ENCODE measurements at regions not wholly inside any gene's neighbourhood (a gene's known extent, or its start where the extent isn't known, plus 50 kb on each side); places are given as distances from the start of the nearest gene placed in this dataset.
"Not testable (repeated sequence)": the region's sequence is repeated elsewhere in the genome, so short reads cannot be mapped to it uniquely, and the experiment has no call there.

GRCh38 chr5:29134418-29134817, 2059.1 kb upstream of the CDH6 start:
- no peaks in the 10 kb centered on the region for H3K4me1 ChIP-seq (ENCODE audit: insufficient read depth, low read length)
- DNase-seq = no peak
- H3K27ac ChIP-seq (ENCODE audit: low read length) = no peak overlapping the region
- H2AFZ ChIP-seq (ENCODE audit: low read depth, low read length) = no peak overlapping the region
- H3K4me3 ChIP-seq (ENCODE audit: low read depth in 1 of 2, low read length in 2 of 2) = no peak overlapping the region
- no peaks in the 10 kb centered on the region for H3K36me3 ChIP-seq (ENCODE audit: insufficient read depth, low read length)
- ATAC-seq (ENCODE audit: insufficient read depth, low read depth) = no peak
- H3K4me2 ChIP-seq (ENCODE audit: insufficient read depth, low read length) = no peak overlapping the region
- TF ChIP-seq EZH2 (IDR thresholded peaks at IDR 0.05; ENCODE audit: borderline replicate concordance, low read depth, low read length, severe bottlenecking) = no peak
- TF ChIP-seq, protein P1, sequence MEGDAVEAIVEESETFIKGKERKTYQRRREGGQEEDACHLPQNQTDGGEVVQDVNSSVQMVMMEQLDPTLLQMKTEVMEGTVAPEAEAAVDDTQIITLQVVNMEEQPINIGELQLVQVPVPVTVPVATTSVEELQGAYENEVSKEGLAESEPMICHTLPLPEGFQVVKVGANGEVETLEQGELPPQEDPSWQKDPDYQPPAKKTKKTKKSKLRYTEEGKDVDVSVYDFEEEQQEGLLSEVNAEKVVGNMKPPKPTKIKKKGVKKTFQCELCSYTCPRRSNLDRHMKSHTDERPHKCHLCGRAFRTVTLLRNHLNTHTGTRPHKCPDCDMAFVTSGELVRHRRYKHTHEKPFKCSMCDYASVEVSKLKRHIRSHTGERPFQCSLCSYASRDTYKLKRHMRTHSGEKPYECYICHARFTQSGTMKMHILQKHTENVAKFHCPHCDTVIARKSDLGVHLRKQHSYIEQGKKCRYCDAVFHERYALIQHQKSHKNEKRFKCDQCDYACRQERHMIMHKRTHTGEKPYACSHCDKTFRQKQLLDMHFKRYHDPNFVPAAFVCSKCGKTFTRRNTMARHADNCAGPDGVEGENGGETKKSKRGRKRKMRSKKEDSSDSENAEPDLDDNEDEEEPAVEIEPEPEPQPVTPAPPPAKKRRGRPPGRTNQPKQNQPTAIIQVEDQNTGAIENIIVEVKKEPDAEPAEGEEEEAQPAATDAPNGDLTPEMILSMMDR (IDR thresholded peaks at IDR 0.05; ENCODE audit: borderline replicate concordance, extremely low read depth, low read length, poor library complexity, severe bottlenecking) = no peak
- H3K9ac ChIP-seq (ENCODE audit: low read depth, low read length) = no peak overlapping the region
- no peaks in the 10 kb centered on the region for H3K9me3 ChIP-seq (ENCODE audit: insufficient read depth, low read length, severe bottlenecking)
- H3K79me2 ChIP-seq (ENCODE audit: insufficient read depth, low read length) = no peaks in the 10 kb centered on the region
- H4K20me1 ChIP-seq (ENCODE audit: insufficient read depth, low read length) = no peaks in the 10 kb centered on the region
- no peaks in the 10 kb centered on the region for H3K27me3 ChIP-seq (ENCODE audit: insufficient read depth, low read length, poor library complexity)

DNA sequence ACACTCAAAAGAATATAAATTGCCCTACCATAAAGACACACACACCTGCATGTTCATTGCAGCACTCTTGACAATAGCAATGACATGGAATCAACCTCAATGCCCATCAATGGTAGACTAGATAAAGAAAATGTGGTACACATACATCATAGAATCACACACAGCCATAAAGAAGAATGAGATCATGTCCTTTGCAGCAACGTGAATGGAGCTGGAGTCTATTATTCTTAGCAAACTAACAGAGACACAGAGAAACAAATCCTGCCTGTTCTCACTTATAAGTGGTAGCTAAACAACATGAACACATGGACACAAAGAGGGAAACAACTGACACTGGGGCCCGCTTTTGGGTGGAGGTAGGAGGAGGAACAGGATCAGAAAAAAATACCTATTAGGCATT, 2062.2 kb upstream of the CDH6 start:
- H3K9me3 ChIP-seq (ENCODE audit: insufficient read depth, low read length, severe bottlenecking) = no peaks in the 10 kb centered on the region
- H3K27ac ChIP-seq (ENCODE audit: low read length) = no peak overlapping the region
- ATAC-seq (ENCODE audit: insufficient read depth, low read depth) (no peak), DNase-seq (no peak)
- H2AFZ ChIP-seq (ENCODE audit: low read depth, low read length) = no peak overlapping the region
- H3K36me3 ChIP-seq (ENCODE audit: insufficient read depth, low read length) = no peaks in the 10 kb centered on the region
- no peaks in the 10 kb centered on the region for H3K79me2 ChIP-seq (ENCODE audit: insufficient read depth, low read length)
- no peak overlapping the region for H3K9ac ChIP-seq (ENCODE audit: low read depth, low read length)
- H3K27me3 ChIP-seq (ENCODE audit: insufficient read depth, low read length, poor library complexity) = no peaks in the 10 kb centered on the region
- no peak overlapping the region for H3K4me3 ChIP-seq (ENCODE audit: low read depth in 1 of 2, low read length in 2 of 2)
- H4K20me1 ChIP-seq (ENCODE audit: insufficient read depth, low read length) = no peaks in the 10 kb centered on the region
- H3K4me2 ChIP-seq (ENCODE audit: insufficient read depth, low read length) = no peak overlapping the region
- no peaks in the 10 kb centered on the region for H3K4me1 ChIP-seq (ENCODE audit: insufficient read depth, low read length)
- TF ChIP-seq, protein P1 (IDR thresholded peaks at IDR 0.05; ENCODE audit: borderline replicate concordance, extremely low read depth, low read length, poor library complexity, severe bottlenecking) = no peak
- TF ChIP-seq EZH2 (IDR thresholded peaks at IDR 0.05; ENCODE audit: borderline replicate concordance, low read depth, low read length, severe bottlenecking) = no peak

DNA sequence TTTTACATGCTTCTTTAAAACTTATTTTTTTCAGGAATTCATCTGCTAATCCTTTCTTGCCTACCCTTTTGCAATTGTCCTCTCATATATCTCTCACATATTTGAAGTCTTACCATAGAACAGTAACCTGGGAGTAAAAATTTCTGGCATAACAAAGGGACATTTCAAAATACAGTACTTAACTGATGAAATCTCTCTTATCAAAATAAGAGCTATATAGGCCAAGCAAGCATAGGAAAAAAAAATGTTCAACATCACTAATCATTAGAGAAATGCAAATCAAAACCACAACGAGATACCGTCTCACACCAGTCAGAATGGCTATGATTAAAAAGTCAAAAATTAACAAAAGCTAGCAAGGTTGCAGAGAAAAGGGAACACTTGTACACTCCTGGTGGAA, 2062.7 kb upstream of the CDH6 start:
- TF ChIP-seq, protein P1 (IDR thresholded peaks at IDR 0.05; ENCODE audit: borderline replicate concordance, extremely low read depth, low read length, poor library complexity, severe bottlenecking) = no peak
- TF ChIP-seq EZH2 (IDR thresholded peaks at IDR 0.05; ENCODE audit: borderline replicate concordance, low read depth, low read length, severe bottlenecking) = no peak
- H3K9ac ChIP-seq (ENCODE audit: low read depth, low read length) = no peak overlapping the region
- H3K4me3 ChIP-seq (ENCODE audit: low read depth in 1 of 2, low read length in 2 of 2) = no peak overlapping the region
- no peaks in the 10 kb centered on the region for H3K9me3 ChIP-seq (ENCODE audit: insufficient read depth, low read length, severe bottlenecking)
- no peak for ATAC-seq (ENCODE audit: insufficient read depth, low read depth)
- no peak overlapping the region for H3K4me2 ChIP-seq (ENCODE audit: insufficient read depth, low read length)
- H3K27me3 ChIP-seq (ENCODE audit: insufficient read depth, low read length, poor library complexity) = no peaks in the 10 kb centered on the region
- DNase-seq = no peak
- no peak overlapping the region for H3K27ac ChIP-seq (ENCODE audit: low read length)
- H3K36me3 ChIP-seq (ENCODE audit: insufficient read depth, low read length) = no peaks in the 10 kb centered on the region
- no peaks in the 10 kb centered on the region for H4K20me1 ChIP-seq (ENCODE audit: insufficient read depth, low read length)
- H2AFZ ChIP-seq (ENCODE audit: low read depth, low read length) = no peak overlapping the region
- no peaks in the 10 kb centered on the region for H3K79me2 ChIP-seq (ENCODE audit: insufficient read depth, low read length)
- no peaks in the 10 kb centered on the region for H3K4me1 ChIP-seq (ENCODE audit: insufficient read depth, low read length)

DNA sequence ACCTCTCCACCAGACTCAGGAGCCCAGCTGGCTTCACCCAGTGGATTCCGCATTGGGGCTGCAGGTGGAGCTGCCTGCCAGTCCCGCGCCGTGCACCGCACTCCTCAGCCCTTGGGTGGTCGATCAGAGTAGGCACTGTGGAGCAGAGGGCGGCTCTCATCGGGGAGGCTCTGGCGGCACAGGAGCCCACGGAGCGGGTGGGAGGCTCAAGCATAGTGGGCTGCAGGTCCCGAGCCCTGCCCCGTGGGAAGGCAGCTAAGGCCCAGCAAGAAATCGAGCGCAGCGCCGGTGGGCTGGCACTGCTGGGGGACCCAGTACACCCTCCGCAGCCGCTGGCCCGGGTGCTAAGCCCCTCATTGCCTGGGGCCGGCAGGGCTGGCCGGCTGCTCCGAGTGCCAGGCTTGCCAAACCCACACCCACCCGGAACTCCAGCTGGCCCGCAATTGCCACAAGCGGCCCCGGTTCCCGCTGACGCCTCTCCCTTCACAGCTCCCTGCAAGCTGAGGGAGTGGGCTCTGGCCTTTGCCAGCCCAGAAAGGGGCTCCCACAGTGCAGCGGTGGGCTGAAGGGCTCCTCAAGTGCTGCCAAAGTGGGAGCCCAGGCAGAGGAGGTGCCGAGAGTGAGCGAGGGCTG, 2065.8 kb upstream of the CDH6 start:
- not testable (repeated sequence) for DNase-seq; H3K9ac ChIP-seq (ENCODE audit: low read depth, low read length); H3K27me3 ChIP-seq (ENCODE audit: insufficient read depth, low read length, poor library complexity); H3K36me3 ChIP-seq (ENCODE audit: insufficient read depth, low read length); H3K4me2 ChIP-seq (ENCODE audit: insufficient read depth, low read length); H2AFZ ChIP-seq (ENCODE audit: low read depth, low read length); H3K9me3 ChIP-seq (ENCODE audit: insufficient read depth, low read length, severe bottlenecking); H3K4me1 ChIP-seq (ENCODE audit: insufficient read depth, low read length); H3K4me3 ChIP-seq (ENCODE audit: low read depth in 1 of 2, low read length in 2 of 2); H3K27ac ChIP-seq (ENCODE audit: low read length); H4K20me1 ChIP-seq (ENCODE audit: insufficient read depth, low read length); H3K79me2 ChIP-seq (ENCODE audit: insufficient read depth, low read length); ATAC-seq (ENCODE audit: insufficient read depth, low read depth)

- not testable (repeated sequence) for H2AFZ ChIP-seq (ENCODE audit: low read depth, low read length); H3K4me1 ChIP-seq (ENCODE audit: insufficient read depth, low read length); H3K9ac ChIP-seq (ENCODE audit: low read depth, low read length); DNase-seq; H3K79me2 ChIP-seq (ENCODE audit: insufficient read depth, low read length); H3K27me3 ChIP-seq (ENCODE audit: insufficient read depth, low read length, poor library complexity); H3K27ac ChIP-seq (ENCODE audit: low read length); H3K9me3 ChIP-seq (ENCODE audit: insufficient read depth, low read length, severe bottlenecking); H3K36me3 ChIP-seq (ENCODE audit: insufficient read depth, low read length); H3K4me3 ChIP-seq (ENCODE audit: low read depth in 1 of 2, low read length in 2 of 2); ATAC-seq (ENCODE audit: insufficient read depth, low read depth); H3K4me2 ChIP-seq (ENCODE audit: insufficient read depth, low read length); H4K20me1 ChIP-seq (ENCODE audit: insufficient read depth, low read length)
Observed at GRCh38 chr5:29126462-29126861, 2067.0 kb upstream of the CDH6 start.

All from DND-41 (cell line).